BE2C (cell line): ENCODE measurements at regions not wholly inside any gene's neighbourhood (a gene's known extent, or its start where the extent isn't known, plus 50 kb on each side); places are given as distances from the start of the nearest gene placed in this dataset.
"Not testable (repeated sequence)": the region's sequence is repeated elsewhere in the genome, so short reads cannot be mapped to it uniquely, and the experiment has no call there.

Experiments used
- DNase-seq: peaks from one replicate; pipeline ENCODE4 v3.0.0-alpha.2; 2020
- H3K27me3 ChIP-seq: fragments of 250-450 bp; sonication (Bioruptor Pico); 2 replicates; pipeline ENCODE4 v1.5.1; 2020; ENCODE audit warnings: mild to moderate bottlenecking
- H3K36me3 ChIP-seq: fragments of 250-450 bp; sonication (Bioruptor Pico); 2 replicates; pipeline ENCODE4 v1.5.1; 2020; ENCODE audit warnings: mild to moderate bottlenecking
- H3K4me1 ChIP-seq: fragments of 250-450 bp; sonication (Bioruptor Pico); 2 replicates; pipeline ENCODE4 v1.5.1; 2020
- H3K4me3 ChIP-seq: 2 replicates; pipeline ENCODE4 v1.5.1; 2011; ENCODE audit warnings: low read depth, low read length
- H3K9me3 ChIP-seq: fragments of 250-450 bp; sonication (Bioruptor Pico); 2 replicates; pipeline ENCODE4 v1.5.1; 2020
- CTCF ChIP-seq: IDR thresholded peaks from 2 replicates; pipeline ENCODE4 v1.5.1; 2012; ENCODE audit warnings: mild to moderate bottlenecking, low read depth, low read length

DNA sequence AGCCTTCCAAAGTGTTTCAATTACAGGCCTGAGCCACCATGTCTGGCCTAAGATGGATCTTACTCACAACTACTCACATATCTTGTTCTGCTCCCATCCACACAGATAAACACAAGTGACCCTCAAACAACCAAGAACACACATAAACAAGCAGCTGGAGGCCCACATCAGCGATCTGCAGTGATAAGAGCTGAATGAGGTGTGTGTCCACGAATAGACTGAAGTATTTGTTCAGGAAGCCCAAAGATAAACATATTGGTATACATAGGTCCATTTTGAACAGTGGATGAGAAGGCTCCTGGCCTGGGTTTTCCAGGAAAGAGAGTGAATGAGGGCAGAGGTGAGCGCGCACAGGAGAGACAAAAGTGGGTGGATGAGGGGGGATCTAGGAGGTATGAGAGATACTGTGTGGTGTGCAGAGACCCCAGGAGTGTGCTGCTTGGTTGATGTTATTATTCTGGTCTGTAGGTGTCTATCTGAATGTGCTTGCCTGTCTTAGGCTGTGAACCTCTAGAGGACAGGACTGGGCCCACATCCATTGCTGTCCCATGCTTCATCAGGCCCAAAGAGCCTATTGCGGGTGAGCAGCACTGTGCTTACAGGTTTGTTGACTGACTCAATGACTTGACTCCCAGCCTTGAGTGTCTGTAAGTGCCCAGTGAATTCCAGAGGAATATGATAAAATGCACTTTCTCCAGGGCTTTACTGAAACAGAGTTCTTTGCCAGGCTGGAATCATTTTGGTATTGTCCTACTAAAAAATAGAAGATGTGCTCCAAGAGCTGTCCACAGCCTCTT lies 79.9 kb upstream of the ATP1A1 start:
- H3K4me1 ChIP-seq, result no peaks in the 10 kb centered on the region
- no peak for DNase-seq
- no peaks in the 10 kb centered on the region for H3K27me3 ChIP-seq
- peaks cover under 1% of the 10 kb centered on the region; the same call in 1 of the 2 replicates for H3K9me3 ChIP-seq
- TF ChIP-seq CTCF, result no peak
- H3K36me3 ChIP-seq, result no peaks in the 10 kb centered on the region
- no peak overlapping the region for H3K4me3 ChIP-seq

GRCh38 chr1:116297495-116298212 lies 75.4 kb upstream of the ATP1A1 start:
- Histone ChIP-seq H3K27me3 (no peaks in the 10 kb centered on the region), H3K4me1 (no peaks in the 10 kb centered on the region), H3K36me3 (no peaks in the 10 kb centered on the region), H3K9me3 (peaks cover 5% of the 10 kb centered on the region; the same call in 1 of the 2 replicates), H3K4me3 (no peak overlapping the region)
- no peak for TF ChIP-seq CTCF
- no peak for DNase-seq

DNA sequence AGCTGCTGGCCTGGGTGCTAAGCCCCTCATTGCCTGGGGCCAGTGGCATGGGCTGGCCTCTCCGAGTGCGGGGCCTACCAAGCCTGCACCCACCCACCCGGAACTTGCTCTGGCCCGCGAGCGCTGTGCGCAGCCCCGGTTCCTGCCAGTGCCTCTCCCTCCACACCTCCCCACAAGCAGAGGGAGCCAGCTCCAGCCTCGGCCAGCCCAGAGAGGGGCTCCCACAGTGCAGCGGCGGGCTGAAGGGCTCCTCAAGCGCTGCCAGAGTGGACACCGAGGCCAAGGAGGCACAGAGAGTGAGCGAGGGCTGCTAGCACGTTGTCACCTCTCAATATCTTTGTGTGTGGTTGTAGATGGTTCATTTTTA lies 74.8 kb upstream of the ATP1A1 start:
- DNase-seq, H3K9me3 ChIP-seq, H3K36me3 ChIP-seq, H3K4me1 ChIP-seq, H3K27me3 ChIP-seq, H3K4me3 ChIP-seq: not testable (repeated sequence)

DNA sequence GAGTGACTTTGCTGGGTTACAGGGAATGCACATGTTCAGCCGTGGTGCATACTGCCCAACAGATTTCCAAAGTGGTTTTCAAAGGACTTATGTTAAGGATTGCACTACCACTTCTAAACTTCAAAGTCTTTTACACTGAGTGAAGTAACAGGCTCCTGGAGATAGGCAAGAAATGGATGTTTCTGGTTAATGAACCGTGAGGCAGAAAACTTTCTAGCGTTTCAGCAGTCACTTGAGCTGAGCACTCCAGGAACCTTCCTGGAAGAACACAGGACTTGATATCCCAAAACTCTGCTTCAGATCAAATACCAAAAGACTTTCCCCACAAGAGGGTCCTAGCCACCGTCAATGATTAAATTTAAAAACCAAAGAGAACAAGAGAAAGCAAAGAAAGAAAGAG lies 74.3 kb upstream of the ATP1A1 start:
- TF ChIP-seq CTCF, result no peak
- no peaks in the 10 kb centered on the region for H3K27me3 ChIP-seq
- no peak for DNase-seq
- no peaks in the 10 kb centered on the region for H3K4me1 ChIP-seq
- H3K36me3 ChIP-seq, result no peaks in the 10 kb centered on the region
- no peak overlapping the region for H3K4me3 ChIP-seq
- H3K9me3 ChIP-seq, result peaks cover 5% of the 10 kb centered on the region; the same call in 1 of the 2 replicates

DNA sequence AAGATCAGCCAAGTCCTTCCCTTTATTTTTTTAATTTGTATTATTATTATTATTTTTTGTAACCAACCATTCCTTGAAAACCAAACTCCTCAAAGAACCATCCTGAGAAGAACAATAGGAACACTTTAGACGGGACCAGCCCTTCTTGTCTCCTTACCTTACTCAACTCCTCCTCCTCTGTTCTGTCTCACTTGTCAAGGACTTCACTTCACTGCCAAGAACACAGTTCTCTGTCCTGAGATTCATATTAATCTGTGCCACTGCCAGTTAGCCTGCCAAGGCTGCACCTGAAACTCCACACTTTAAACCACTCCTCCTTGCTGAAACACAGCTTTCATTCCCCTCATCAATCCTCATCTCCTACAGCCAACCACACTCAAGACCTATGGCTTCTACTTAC lies 73.8 kb upstream of the ATP1A1 start:
- no peaks in the 10 kb centered on the region for H3K27me3 ChIP-seq
- no peak for TF ChIP-seq CTCF
- H3K9me3 ChIP-seq, result peaks cover 5% of the 10 kb centered on the region; the same call in 1 of the 2 replicates

GRCh38 chr1:116302281-116302680 lies 70.8 kb upstream of the ATP1A1 start:
- Histone ChIP-seq H3K4me1 (no peaks in the 10 kb centered on the region), H3K9me3 (peaks cover 5% of the 10 kb centered on the region; the same call in 1 of the 2 replicates), H3K27me3 (no peaks in the 10 kb centered on the region), H3K4me3 (no peak overlapping the region), H3K36me3 (no peaks in the 10 kb centered on the region)
- no peak for DNase-seq
- no peak for TF ChIP-seq CTCF

More for the DNA sequence above, 73.8 kb upstream of the ATP1A1 start:
- Histone ChIP-seq H3K36me3 (no peaks in the 10 kb centered on the region), H3K4me1 (no peaks in the 10 kb centered on the region), H3K4me3 (no peak overlapping the region)
- no peak for DNase-seq
